Pons (tissue), 1 donor: ENCODE measurements at regions not wholly inside any gene's neighbourhood (a gene's known extent, or its start where the extent isn't known, plus 50 kb on each side); places are given as distances from the start of the nearest gene placed in this dataset.

Source experiments
- DNase-seq: peaks from one replicate; pipeline ENCODE4 v3.0.0-alpha.2; 2016; ENCODE audit warnings: low spot score

GRCh38 chr5:116361979-116362577 is 212.5 kb downstream of the SEMA6A start:
- no peak for DNase-seq

- peak; percentile 53 for DNase-seq
Measured at GRCh38 chr5:116361171-116361967, 213.3 kb downstream of the SEMA6A start.

- no peak for DNase-seq
Measured at GRCh38 chr5:116360008-116360853, 214.4 kb downstream of the SEMA6A start.

GRCh38 chr5:116359592-116359991 is 215.0 kb downstream of the SEMA6A start:
- no peak for DNase-seq

GRCh38 chr5:116358911-116359418 is 215.7 kb downstream of the SEMA6A start:
- no peak for DNase-seq

- no peak for DNase-seq
Measured at GRCh38 chr5:116358015-116358523, 216.6 kb downstream of the SEMA6A start.

- no peak for DNase-seq
Measured at GRCh38 chr5:116355819-116356601, 218.6 kb downstream of the SEMA6A start.

GRCh38 chr5:116354699-116355098 is 219.9 kb downstream of the SEMA6A start:
- DNase-seq = no peak

GRCh38 chr5:116347657-116348056 is 227.0 kb downstream of the SEMA6A start:
- DNase-seq = no peak

GRCh38 chr5:116343961-116344360 is 230.7 kb downstream of the SEMA6A start:
- no peak for DNase-seq
